Sigmoid colon (tissue), 3 donors: ENCODE measurements at regions not wholly inside any gene's neighbourhood (a gene's known extent, or its start where the extent isn't known, plus 50 kb on each side); places are given as distances from the start of the nearest gene placed in this dataset.

ENCODE experiments used
- POLR2A ChIP-seq, 2 donors: fragments of 450-650 bp; IDR thresholded peaks; one replicate each; pipeline ENCODE4 v1.6.1; 2016; ENCODE audit warnings: antibody characterized with exemption in 2 of 2, mild to moderate bottlenecking in 2 of 2, moderate library complexity in 2 of 2
- TF ChIP-seq, protein P1 (sequence below), 4 experiments: fragments of 450-650 bp in 3 of 4; fragments of 200-600 bp in 1 of 4; IDR thresholded peaks; one replicate each; pipeline ENCODE4 v1.5.1; 2016 to 2019; ENCODE audit warnings: antibody characterized with exemption in 4 of 4, mild to moderate bottlenecking in 3 of 4, moderate library complexity in 2 of 4

DNA sequence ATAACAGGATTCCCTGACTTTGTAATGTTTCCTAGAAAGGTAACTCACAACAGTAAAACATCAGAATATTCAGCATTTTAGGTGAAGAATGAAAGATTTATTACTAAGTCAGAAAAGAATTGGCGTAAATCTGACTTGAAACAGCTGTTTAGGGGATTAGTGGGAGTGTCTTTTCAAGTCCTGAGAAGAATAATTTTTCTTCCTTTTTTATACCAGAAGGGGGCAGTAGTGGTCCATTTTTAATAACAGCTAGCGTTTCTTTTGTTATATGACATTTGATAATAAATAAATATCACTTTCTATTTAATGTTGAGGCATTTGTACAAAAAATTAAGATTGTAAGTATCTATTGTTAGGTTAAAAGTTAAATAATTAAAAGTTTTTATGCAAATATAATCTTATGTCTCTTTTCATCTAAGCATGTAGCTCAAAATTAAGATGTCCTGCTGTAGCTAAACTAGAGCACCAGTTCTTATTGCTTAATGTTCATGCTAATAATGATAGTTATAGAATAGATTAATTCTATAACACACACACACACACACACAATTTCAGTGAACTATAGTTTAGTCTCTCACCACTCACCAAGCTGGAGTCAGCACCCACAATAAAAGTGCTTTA is 258.7 kb upstream of the ARRDC3 start:
- TF ChIP-seq, protein P1, sequence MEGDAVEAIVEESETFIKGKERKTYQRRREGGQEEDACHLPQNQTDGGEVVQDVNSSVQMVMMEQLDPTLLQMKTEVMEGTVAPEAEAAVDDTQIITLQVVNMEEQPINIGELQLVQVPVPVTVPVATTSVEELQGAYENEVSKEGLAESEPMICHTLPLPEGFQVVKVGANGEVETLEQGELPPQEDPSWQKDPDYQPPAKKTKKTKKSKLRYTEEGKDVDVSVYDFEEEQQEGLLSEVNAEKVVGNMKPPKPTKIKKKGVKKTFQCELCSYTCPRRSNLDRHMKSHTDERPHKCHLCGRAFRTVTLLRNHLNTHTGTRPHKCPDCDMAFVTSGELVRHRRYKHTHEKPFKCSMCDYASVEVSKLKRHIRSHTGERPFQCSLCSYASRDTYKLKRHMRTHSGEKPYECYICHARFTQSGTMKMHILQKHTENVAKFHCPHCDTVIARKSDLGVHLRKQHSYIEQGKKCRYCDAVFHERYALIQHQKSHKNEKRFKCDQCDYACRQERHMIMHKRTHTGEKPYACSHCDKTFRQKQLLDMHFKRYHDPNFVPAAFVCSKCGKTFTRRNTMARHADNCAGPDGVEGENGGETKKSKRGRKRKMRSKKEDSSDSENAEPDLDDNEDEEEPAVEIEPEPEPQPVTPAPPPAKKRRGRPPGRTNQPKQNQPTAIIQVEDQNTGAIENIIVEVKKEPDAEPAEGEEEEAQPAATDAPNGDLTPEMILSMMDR (IDR thresholded peaks at IDR 0.05), result peak in 1 of 4 experiments; percentile 50
- no peak for TF ChIP-seq POLR2A (IDR thresholded peaks at IDR 0.05)
